HEK293 (cell line): ENCODE measurements at regions not wholly inside any gene's neighbourhood (a gene's known extent, or its start where the extent isn't known, plus 50 kb on each side); places are given as distances from the start of the nearest gene placed in this dataset.

ENCODE experiments used
- CTCF ChIP-seq: fragments of 450-650 bp; formaldehyde crosslinking; IDR thresholded peaks from 2 replicates; pipeline ENCODE4 v1.5.1; 2016; ENCODE audit warnings: missing biosample characterization, missing genetic modification characterization
- HOXA7 ChIP-seq: sonication (generic); formaldehyde crosslinking; IDR thresholded peaks from 2 replicates; pipeline ENCODE4 v1.8.1; 2022; ENCODE audit warnings: missing genetic modification reagents, borderline replicate concordance
- PBX3 ChIP-seq: sonication (generic); formaldehyde crosslinking; IDR thresholded peaks from 2 replicates; pipeline ENCODE4 v1.8.1; 2022; ENCODE audit warnings: mild to moderate bottlenecking, moderate library complexity, missing genetic modification reagents
- PRDM2 ChIP-seq: fragments of 450-650 bp; formaldehyde crosslinking; IDR thresholded peaks from 2 replicates; pipeline ENCODE4 v1.5.1; 2016; ENCODE audit warnings: missing biosample characterization, missing genetic modification characterization, borderline replicate concordance
- REST ChIP-seq: fragments of 450-650 bp; formaldehyde crosslinking; IDR thresholded peaks from 2 replicates; pipeline ENCODE4 v1.5.1; 2016; ENCODE audit warnings: missing biosample characterization, missing genetic modification characterization
- ZBTB20 ChIP-seq: fragments of 450-650 bp; formaldehyde crosslinking; IDR thresholded peaks from 2 replicates; pipeline ENCODE4 v1.5.1; 2016; ENCODE audit warnings: missing biosample characterization, missing genetic modification characterization
- ZNF114 ChIP-seq: fragments of 450-650 bp; formaldehyde crosslinking; IDR thresholded peaks from 2 replicates; pipeline ENCODE4 v1.5.0; 2017; ENCODE audit warnings: missing biosample characterization, missing genetic modification characterization
- ZNF138 ChIP-seq: fragments of 450-650 bp; formaldehyde crosslinking; IDR thresholded peaks from 2 replicates; pipeline ENCODE4 v1.5.1; 2016; ENCODE audit warnings: missing biosample characterization, missing genetic modification characterization, borderline replicate concordance
- ZNF350 ChIP-seq: fragments of 450-650 bp; formaldehyde crosslinking; IDR thresholded peaks from 2 replicates; pipeline ENCODE4 v1.5.0; 2017; ENCODE audit warnings: missing biosample characterization, mild to moderate bottlenecking, missing genetic modification characterization

GRCh38 chr2:207472343-207473048, 57.3 kb upstream of the CREB1 start:
- TF ChIP-seq CTCF (tag by site-specific recombination), result no peak
- no peak for TF ChIP-seq PBX3 (CRISPR knock-in tag)
- no peak for TF ChIP-seq ZNF350 (tag by site-specific recombination)
- TF ChIP-seq HOXA7 (CRISPR knock-in tag), result no peak
- no peak for TF ChIP-seq REST
- TF ChIP-seq ZNF138, result no peak
- TF ChIP-seq ZNF114 (tag by site-specific recombination), result no peak
- TF ChIP-seq PRDM2, result no peak
- TF ChIP-seq ZBTB20 (tag by site-specific recombination), result no peak
